Bronchial epithelial cell (primary cell): ENCODE measurements at regions not wholly inside any gene's neighbourhood (a gene's known extent, or its start where the extent isn't known, plus 50 kb on each side); places are given as distances from the start of the nearest gene placed in this dataset.
"Not testable (repeated sequence)": the region's sequence is repeated elsewhere in the genome, so short reads cannot be mapped to it uniquely, and the experiment has no call there.

Experiments used
- DNase-seq: peaks from one replicate; pipeline ENCODE4 v3.0.0-alpha.2; 2010; ENCODE audit warnings: low read depth
- FAIRE-seq: peaks from 2 replicates; lab custom pipeline; 2011; peaks lifted over from hg19 to GRCh38; lab: Jason Lieb, UNC
- H3K27me3 ChIP-seq: 2 replicates; pipeline ENCODE4 v1.5.1; 2011; ENCODE audit warnings: low read length; ENCODE audit not compliant: control insufficient read depth, insufficient read depth
- H3K36me3 ChIP-seq: 2 replicates; pipeline ENCODE4 v1.5.1; 2011; ENCODE audit warnings: low read length; ENCODE audit not compliant: control insufficient read depth, insufficient read depth
- H3K4me3 ChIP-seq: 2 replicates; pipeline ENCODE4 v1.5.1; 2011; ENCODE audit warnings: mild to moderate bottlenecking, low read depth, low read length, control low read depth
- TF ChIP-seq, protein P1 (sequence below): IDR thresholded peaks from 2 replicates; pipeline ENCODE4 v1.5.1; 2011; ENCODE audit warnings: mild to moderate bottlenecking, moderate library complexity, low read length, control low read depth, inconsistent platforms; ENCODE audit not compliant: insufficient read depth, severe bottlenecking

DNA sequence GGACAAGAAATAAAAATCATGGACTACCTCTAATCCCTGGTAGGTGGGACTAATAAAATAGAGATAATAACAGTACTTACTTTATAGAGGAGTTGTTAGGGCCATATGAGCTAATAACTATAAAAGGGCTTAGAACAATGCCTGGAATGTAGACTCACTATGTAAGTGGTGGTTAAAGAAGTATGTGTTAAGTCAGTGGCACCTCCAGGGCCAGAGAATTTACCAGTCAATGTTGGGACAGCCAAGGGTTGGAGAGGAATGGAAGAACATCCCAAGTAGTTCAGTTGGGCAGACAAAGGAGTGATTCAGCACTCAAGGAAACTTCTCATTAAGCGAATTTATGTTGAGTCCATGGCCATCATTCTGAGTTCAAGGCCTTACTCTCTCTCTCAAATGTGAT lies 116.8 kb downstream of the OTOR start:
- DNase-seq, result no peak
- Histone ChIP-seq H3K36me3 (no peaks in the 10 kb centered on the region), H3K4me3 (no peak overlapping the region), H3K27me3 (no peaks in the 10 kb centered on the region)
- no peak for FAIRE-seq
- TF ChIP-seq, protein P1, sequence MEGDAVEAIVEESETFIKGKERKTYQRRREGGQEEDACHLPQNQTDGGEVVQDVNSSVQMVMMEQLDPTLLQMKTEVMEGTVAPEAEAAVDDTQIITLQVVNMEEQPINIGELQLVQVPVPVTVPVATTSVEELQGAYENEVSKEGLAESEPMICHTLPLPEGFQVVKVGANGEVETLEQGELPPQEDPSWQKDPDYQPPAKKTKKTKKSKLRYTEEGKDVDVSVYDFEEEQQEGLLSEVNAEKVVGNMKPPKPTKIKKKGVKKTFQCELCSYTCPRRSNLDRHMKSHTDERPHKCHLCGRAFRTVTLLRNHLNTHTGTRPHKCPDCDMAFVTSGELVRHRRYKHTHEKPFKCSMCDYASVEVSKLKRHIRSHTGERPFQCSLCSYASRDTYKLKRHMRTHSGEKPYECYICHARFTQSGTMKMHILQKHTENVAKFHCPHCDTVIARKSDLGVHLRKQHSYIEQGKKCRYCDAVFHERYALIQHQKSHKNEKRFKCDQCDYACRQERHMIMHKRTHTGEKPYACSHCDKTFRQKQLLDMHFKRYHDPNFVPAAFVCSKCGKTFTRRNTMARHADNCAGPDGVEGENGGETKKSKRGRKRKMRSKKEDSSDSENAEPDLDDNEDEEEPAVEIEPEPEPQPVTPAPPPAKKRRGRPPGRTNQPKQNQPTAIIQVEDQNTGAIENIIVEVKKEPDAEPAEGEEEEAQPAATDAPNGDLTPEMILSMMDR, result no peak

DNA sequence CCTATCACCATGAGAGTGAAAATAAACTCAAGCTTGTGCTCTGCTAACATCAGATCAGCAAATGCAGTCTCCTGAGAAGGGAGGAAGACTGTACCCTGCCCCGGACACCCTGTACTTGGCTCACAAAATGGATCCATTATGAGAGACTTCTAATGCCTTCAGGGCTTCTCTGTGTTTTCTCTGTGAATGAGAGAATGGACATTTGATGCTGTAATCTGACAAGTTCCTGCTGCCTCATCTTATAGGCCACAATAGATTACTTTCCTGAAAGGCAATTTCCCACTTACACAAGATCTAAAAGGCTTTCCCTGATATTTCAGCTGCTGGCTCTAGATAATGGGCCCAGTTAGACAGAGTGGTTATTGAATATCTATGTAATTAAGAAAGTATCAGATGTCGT lies 117.2 kb downstream of the OTOR start:
- DNase-seq (no peak), FAIRE-seq (no peak)
- no peaks in the 10 kb centered on the region for H3K36me3 ChIP-seq
- TF ChIP-seq, protein P1, result no peak
- no peak overlapping the region for H3K4me3 ChIP-seq
- H3K27me3 ChIP-seq, result no peaks in the 10 kb centered on the region

DNA sequence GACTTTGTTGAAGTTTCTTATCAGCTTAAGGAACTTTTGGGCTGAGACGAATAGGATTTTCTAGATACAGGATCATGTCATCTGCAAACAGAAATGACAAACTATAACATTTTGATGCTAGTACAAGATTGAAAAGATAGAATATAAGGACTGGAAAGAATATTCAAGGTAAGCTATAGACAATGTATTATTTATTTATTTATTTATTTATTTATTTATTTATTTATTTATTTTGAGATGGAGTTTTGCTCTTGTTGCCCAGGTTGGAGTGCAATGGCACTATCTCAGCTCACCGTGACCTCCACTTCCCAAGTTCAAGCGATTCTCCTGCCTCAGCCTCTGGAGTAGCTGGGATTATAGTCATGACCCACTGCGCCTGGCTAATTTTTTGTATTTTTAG lies 125.0 kb downstream of the OTOR start:
- not testable (repeated sequence) for H3K4me3 ChIP-seq, FAIRE-seq, H3K27me3 ChIP-seq, H3K36me3 ChIP-seq, DNase-seq

DNA sequence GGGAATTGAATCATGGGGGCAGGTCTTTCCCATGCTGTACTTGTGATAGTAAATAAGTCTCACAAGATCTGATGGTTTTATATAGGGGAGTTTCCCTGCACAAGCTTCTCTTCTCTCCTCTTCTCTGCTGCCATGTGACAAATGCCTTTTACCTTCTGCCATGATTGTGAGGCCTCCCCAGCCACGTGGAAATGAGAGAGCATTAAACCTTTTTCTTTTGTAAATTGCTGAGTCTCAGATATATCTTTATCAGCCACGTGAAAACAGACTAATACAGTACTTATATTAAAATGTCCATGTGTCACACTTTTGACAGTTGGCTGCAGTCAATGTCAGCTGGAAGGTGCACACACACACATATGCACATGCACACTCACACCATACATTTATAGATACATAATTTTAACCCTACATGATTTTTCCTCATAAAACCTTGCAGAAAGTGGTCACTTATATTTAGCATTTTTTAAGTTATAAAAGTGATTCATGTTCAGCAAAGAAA lies 128.9 kb downstream of the OTOR start:
- DNase-seq (no peak), FAIRE-seq (no peak)
- TF ChIP-seq, protein P1, result no peak
- Histone ChIP-seq H3K4me3 (no peak overlapping the region), H3K27me3 (no peaks in the 10 kb centered on the region), H3K36me3 (no peaks in the 10 kb centered on the region)

DNA sequence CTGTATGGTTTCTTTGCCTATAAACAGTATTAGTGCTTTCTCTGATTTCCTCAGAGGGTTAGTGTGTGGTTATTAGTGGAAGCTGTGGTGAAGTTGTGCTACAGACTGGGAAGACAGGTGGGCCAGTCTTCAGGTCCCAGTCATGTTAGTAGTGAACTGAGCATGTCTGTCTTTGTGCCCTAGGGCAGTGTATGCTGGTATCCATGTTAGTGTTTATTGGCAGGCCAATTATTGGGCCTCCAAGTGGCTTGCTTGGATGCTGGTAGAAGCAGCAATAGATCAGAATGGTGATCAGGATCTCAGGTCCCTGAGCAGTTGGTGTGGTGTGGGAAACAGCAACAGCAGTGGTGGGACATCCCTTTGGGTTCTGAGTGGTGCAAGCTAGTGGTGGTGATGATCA lies 137.6 kb downstream of the OTOR start:
- Histone ChIP-seq H3K4me3 (no peak overlapping the region), H3K36me3 (no peaks in the 10 kb centered on the region), H3K27me3 (no peaks in the 10 kb centered on the region)
- DNase-seq, result no peak
- FAIRE-seq, result peak; percentile 13
- TF ChIP-seq, protein P1, result no peak

DNA sequence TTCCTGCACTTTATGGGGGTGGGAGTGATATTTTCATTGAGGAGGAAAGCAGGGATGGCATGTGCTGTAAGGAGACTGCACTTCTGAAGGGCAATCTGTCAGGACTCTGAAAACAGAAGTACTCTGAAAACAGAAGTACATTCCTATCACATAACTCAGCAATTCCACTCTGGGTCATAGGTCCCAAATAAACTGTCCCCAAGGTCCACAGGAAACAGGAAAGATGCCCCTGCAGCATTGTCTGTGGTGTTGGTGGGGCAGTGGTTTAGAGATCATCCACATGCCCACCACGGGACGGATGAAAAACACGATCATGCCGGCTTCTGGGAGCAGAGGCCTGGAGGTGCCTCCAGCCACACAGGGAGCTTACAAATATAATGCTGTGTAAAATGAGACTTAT lies 150.3 kb downstream of the OTOR start:
- DNase-seq (no peak), FAIRE-seq (no peak)
- no peak overlapping the region for H3K4me3 ChIP-seq
- H3K36me3 ChIP-seq, result no peaks in the 10 kb centered on the region
- no peaks in the 10 kb centered on the region for H3K27me3 ChIP-seq
- TF ChIP-seq, protein P1, result no peak
